C4-2B (cell line): ENCODE measurements at regions not wholly inside any gene's neighbourhood (a gene's known extent, or its start where the extent isn't known, plus 50 kb on each side); places are given as distances from the start of the nearest gene placed in this dataset.

Experiments used
- ZFX ChIP-seq: fragments of 450-650 bp; IDR thresholded peaks from 2 replicates; pipeline ENCODE4 v1.6.1; 2017
- TF ChIP-seq, protein P1 (sequence below): fragments of 450-650 bp; conservative IDR thresholded peaks from 2 replicates; pipeline ENCODE4 v1.5.1; 2017; ENCODE audit warnings: mild to moderate bottlenecking

DNA sequence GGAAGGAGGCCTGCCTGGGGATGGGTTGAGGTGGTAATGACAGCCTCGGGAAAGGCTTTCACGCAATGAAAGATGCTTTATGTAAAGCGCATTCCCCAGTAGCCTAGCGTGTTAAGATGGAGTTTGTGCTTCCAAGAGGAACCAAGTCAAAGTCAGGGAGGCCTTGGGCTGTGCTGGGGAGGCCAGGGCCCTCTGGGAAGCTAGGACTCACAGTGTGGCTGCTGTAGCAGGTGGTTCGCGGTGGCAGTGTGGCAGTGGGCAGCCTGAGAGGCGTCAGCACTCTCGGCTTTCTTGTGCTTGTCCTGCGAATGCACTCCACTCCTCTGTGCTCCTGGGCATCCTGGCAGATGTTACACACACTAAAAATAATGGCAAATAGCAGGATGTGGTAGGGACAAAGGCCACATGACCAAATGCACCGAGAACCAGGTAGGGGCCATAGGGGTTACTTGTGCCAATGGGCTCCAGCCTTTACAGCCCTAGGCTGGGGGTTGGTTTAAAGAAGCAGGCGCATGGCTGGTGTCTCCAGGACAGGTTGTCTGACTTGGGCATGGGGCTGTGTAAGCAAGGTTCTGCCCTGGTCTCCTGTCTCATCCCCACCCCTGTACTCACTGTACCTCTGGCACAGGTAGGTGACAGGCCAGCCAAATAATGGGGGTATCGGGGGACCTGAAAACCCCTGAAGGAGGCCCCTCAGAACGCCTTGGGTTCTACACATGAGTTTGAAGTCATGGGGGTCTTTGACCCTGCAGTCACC lies 154.4 kb upstream of the TWIST2 start:
- TF ChIP-seq, protein P1, sequence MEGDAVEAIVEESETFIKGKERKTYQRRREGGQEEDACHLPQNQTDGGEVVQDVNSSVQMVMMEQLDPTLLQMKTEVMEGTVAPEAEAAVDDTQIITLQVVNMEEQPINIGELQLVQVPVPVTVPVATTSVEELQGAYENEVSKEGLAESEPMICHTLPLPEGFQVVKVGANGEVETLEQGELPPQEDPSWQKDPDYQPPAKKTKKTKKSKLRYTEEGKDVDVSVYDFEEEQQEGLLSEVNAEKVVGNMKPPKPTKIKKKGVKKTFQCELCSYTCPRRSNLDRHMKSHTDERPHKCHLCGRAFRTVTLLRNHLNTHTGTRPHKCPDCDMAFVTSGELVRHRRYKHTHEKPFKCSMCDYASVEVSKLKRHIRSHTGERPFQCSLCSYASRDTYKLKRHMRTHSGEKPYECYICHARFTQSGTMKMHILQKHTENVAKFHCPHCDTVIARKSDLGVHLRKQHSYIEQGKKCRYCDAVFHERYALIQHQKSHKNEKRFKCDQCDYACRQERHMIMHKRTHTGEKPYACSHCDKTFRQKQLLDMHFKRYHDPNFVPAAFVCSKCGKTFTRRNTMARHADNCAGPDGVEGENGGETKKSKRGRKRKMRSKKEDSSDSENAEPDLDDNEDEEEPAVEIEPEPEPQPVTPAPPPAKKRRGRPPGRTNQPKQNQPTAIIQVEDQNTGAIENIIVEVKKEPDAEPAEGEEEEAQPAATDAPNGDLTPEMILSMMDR = no peak
- TF ChIP-seq ZFX = no peak
